ENCODE measurements at regions not wholly inside any gene's neighbourhood (a gene's known extent, or its start where the extent isn't known, plus 50 kb on each side); places are given as distances from the start of the nearest gene placed in this dataset.

DNA sequence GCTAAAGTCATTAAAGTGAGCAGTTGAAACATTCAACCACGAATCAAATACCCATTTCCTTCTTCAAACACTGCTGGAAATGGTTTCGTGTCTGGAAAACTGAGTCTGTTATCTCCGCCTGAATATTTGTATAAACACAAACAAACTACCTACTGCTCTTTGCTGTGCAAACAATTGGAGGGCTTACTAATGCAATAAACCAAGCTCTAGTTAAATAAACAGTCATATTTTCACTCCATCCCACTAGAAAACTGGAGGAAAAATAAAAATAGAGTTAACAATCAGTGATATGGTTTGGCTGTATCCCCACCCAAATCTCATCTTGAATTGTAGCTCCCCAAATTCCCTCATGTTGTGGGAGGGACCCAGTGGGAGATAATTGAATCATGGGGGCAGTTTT is 397.6 kb downstream of the RASEF start:
- intact Hi-C loops (cut with DNase I): no loop called here
- Histone ChIP-seq H3K9me3 (no peaks in the 10 kb centered on the region), H3K27me3 (ENCODE audit: low read depth) (no peaks in the 10 kb centered on the region), H3K4me3 (no peak overlapping the region), H3K4me1 (no peaks in the 10 kb centered on the region), H3K36me3 (no peaks in the 10 kb centered on the region), H3K27ac (no peak overlapping the region)
- DNase-seq: no peak
- no peak for ATAC-seq
- TF ChIP-seq, protein P1, sequence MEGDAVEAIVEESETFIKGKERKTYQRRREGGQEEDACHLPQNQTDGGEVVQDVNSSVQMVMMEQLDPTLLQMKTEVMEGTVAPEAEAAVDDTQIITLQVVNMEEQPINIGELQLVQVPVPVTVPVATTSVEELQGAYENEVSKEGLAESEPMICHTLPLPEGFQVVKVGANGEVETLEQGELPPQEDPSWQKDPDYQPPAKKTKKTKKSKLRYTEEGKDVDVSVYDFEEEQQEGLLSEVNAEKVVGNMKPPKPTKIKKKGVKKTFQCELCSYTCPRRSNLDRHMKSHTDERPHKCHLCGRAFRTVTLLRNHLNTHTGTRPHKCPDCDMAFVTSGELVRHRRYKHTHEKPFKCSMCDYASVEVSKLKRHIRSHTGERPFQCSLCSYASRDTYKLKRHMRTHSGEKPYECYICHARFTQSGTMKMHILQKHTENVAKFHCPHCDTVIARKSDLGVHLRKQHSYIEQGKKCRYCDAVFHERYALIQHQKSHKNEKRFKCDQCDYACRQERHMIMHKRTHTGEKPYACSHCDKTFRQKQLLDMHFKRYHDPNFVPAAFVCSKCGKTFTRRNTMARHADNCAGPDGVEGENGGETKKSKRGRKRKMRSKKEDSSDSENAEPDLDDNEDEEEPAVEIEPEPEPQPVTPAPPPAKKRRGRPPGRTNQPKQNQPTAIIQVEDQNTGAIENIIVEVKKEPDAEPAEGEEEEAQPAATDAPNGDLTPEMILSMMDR (IDR thresholded peaks at IDR 0.05): no peak

DNA sequence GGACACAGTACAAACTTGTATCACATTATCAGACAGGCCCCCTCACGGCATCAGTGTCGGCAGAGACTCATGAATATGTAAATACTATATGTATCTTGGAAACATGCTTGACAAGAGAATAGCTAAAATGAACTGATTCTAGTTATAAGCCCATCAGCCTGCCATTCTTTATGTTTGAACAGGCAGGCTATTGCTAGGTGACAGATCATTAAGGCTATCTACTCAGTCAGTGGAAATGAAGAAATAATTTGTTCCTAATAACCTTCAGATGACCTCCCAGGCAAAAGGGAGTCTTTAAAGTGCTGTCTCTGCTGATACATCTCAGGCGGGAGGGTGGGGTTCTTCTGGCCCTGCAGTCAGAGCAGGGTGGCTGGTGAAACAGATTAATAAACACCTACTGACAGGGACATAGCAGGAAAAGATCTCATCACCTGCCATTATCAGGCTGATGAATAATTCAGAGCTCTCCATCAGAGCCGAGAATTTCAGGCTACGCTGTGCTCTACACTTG is 394.2 kb downstream of the RASEF start:
- TF ChIP-seq, protein P1 (IDR thresholded peaks at IDR 0.05): no peak
- Histone ChIP-seq H3K4me3 (no peak overlapping the region), H3K9me3 (no peaks in the 10 kb centered on the region), H3K27me3 (ENCODE audit: low read depth) (no peaks in the 10 kb centered on the region), H3K36me3 (no peaks in the 10 kb centered on the region), H3K27ac (no peak overlapping the region), H3K4me1 (no peaks in the 10 kb centered on the region)
- no peak for ATAC-seq
- intact Hi-C loops (cut with DNase I): no loop called here
- no peak for DNase-seq

DNA sequence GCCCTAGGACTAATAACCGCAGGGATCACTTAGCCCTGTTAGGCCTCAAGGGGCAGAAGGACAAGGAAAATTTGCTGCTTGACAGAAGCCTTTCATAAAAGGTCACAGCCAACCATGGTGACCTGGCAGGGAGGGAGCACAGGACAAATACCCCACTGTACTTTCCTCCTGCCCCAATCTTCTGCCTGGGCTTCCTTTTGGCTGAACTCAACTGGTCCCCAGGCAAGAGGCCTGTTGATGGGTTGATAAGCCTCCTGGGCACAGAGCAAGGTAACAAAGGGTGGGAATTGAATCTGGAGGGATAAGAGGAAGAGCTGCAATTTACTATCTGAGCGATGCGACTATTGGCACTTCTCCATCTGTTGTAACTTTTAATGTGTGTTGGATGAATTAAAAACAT is 392.9 kb downstream of the RASEF start:
- intact Hi-C loops (cut with DNase I): no loop called here
- no peaks in the 10 kb centered on the region for H3K27me3 ChIP-seq (ENCODE audit: low read depth)
- TF ChIP-seq, protein P1 (IDR thresholded peaks at IDR 0.05): no peak
- H3K4me3 ChIP-seq: no peak overlapping the region
- H3K4me1 ChIP-seq: no peaks in the 10 kb centered on the region
- H3K36me3 ChIP-seq: no peaks in the 10 kb centered on the region
- DNase-seq (no peak), ATAC-seq (no peak)
- no peak overlapping the region for H3K27ac ChIP-seq
- no peaks in the 10 kb centered on the region for H3K9me3 ChIP-seq

DNA sequence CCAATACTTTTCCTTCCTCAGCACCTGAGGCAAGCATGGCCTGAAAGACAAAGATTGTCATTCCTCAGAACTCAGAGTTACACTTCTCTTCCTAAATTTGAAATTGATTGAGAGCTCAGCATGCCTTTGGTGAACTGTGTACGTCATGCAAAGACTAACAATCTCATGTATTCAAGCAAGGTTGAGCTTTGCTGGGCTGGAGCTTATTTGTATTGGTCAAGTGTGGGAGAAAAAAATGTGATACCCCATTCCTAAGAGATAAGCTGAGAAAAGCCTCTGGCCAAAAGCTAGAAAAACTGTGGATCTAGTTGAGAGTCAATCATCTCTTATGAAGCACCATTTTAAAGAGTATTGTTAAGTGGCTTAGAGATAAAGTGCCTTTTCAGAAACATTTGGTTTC is 392.2 kb downstream of the RASEF start:
- Histone ChIP-seq H3K9me3 (no peaks in the 10 kb centered on the region), H3K4me1 (no peaks in the 10 kb centered on the region), H3K36me3 (no peaks in the 10 kb centered on the region), H3K27me3 (ENCODE audit: low read depth) (no peaks in the 10 kb centered on the region), H3K4me3 (no peak overlapping the region), H3K27ac (no peak overlapping the region)
- intact Hi-C loops (cut with DNase I): no loop called here
- DNase-seq (no peak), ATAC-seq (no peak)
- TF ChIP-seq, protein P1 (IDR thresholded peaks at IDR 0.05): no peak

DNA sequence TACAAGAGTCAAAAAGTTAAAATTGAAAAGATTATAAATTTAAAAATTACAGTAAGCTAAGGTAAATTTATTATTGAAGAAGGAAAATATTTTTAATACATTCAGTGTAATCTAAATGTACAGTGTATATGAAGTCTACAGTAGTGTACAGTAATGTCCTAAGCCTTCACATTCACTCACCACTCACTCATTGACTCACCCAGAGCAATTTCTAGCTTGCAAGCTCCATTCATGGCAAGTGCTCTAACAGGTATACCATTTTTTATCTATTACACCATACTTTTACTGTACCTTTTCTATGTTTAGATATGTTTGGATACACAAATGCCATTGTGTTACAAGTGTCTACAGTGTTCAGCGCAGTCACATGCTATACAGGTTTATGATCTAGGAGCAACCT is 389.7 kb downstream of the RASEF start:
- no peaks in the 10 kb centered on the region for H3K9me3 ChIP-seq
- no peak overlapping the region for H3K4me3 ChIP-seq
- DNase-seq: no peak
- ATAC-seq: no peak
- intact Hi-C loops (cut with DNase I): no loop called here
- TF ChIP-seq, protein P1 (IDR thresholded peaks at IDR 0.05): no peak
- H3K27me3 ChIP-seq (ENCODE audit: low read depth): no peaks in the 10 kb centered on the region
- no peak overlapping the region for H3K27ac ChIP-seq
- H3K4me1 ChIP-seq: no peaks in the 10 kb centered on the region
- no peaks in the 10 kb centered on the region for H3K36me3 ChIP-seq

DNA sequence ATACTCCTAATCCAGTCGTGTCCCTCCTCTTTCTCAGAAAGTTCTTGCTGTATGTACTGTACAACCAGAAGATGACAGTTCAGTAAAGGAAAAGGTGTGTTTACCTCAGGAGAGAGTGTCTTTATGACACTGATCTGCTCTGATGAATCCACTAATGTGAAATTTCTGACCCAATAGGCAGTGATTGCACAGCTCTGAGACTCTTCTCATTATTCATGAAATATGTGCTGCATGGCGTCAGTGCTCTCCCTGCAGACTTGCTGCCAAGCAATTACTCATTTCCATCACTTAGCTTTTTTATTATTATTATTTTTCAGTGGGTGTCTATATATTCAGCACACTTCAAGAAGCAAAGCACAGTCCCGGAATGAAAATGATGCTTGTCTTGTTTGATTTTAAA is 389.0 kb downstream of the RASEF start:
- no peak overlapping the region for H3K4me3 ChIP-seq
- H3K9me3 ChIP-seq: no peaks in the 10 kb centered on the region
- no peaks in the 10 kb centered on the region for H3K4me1 ChIP-seq
- intact Hi-C loops (cut with DNase I): no loop called here
- TF ChIP-seq, protein P1 (IDR thresholded peaks at IDR 0.05): no peak
- no peaks in the 10 kb centered on the region for H3K27me3 ChIP-seq (ENCODE audit: low read depth)
- no peak overlapping the region for H3K27ac ChIP-seq
- DNase-seq: no peak
- ATAC-seq: no peak
- no peaks in the 10 kb centered on the region for H3K36me3 ChIP-seq

Measured in lower lobe of right lung (tissue), 2 donors.